ENCODE measurements at regions not wholly inside any gene's neighbourhood (a gene's known extent, or its start where the extent isn't known, plus 50 kb on each side); places are given as distances from the start of the nearest gene placed in this dataset.

GRCh38 chr16:8098947-8099512 is 491.3 kb downstream of the TMEM114 start:
- TF ChIP-seq, protein P1, sequence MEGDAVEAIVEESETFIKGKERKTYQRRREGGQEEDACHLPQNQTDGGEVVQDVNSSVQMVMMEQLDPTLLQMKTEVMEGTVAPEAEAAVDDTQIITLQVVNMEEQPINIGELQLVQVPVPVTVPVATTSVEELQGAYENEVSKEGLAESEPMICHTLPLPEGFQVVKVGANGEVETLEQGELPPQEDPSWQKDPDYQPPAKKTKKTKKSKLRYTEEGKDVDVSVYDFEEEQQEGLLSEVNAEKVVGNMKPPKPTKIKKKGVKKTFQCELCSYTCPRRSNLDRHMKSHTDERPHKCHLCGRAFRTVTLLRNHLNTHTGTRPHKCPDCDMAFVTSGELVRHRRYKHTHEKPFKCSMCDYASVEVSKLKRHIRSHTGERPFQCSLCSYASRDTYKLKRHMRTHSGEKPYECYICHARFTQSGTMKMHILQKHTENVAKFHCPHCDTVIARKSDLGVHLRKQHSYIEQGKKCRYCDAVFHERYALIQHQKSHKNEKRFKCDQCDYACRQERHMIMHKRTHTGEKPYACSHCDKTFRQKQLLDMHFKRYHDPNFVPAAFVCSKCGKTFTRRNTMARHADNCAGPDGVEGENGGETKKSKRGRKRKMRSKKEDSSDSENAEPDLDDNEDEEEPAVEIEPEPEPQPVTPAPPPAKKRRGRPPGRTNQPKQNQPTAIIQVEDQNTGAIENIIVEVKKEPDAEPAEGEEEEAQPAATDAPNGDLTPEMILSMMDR (IDR thresholded peaks at IDR 0.05; ENCODE audit: extremely low read depth, insufficient read depth, missing control alignments): no peak
- DNase-seq (ENCODE audit: low spot score): no peak
- in situ Hi-C loops (cut with MboI; ENCODE audit: low pct_unique_long_range_greater_than_20kb, low sequenced_read_pairs, unreplicated experiment): no loop called here

DNA sequence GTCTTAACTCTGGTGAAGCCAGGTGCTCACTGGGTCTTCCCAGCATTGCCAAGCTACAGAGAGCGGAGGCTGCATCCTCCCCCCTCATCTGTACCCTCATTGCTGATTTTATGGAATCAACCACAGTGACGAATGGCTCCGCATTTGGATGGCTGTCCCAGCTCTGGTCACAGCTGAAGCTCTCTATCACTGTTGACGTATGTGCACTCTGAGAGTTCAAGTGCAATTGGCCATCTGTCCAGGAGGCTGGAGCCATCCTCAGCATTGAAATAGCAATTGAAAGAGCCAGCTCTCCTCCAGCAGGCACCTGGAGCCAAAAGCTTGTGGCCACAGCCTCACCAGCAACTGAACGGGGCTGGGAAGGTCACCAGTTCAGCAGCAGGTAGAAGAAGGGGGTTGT is 494.1 kb downstream of the TMEM114 start:
- TF ChIP-seq, protein P1 (IDR thresholded peaks at IDR 0.05; ENCODE audit: extremely low read depth, insufficient read depth, missing control alignments): no peak
- in situ Hi-C loops (cut with MboI; ENCODE audit: low pct_unique_long_range_greater_than_20kb, low sequenced_read_pairs, unreplicated experiment): no loop called here
- DNase-seq (ENCODE audit: low spot score): no peak

DNA sequence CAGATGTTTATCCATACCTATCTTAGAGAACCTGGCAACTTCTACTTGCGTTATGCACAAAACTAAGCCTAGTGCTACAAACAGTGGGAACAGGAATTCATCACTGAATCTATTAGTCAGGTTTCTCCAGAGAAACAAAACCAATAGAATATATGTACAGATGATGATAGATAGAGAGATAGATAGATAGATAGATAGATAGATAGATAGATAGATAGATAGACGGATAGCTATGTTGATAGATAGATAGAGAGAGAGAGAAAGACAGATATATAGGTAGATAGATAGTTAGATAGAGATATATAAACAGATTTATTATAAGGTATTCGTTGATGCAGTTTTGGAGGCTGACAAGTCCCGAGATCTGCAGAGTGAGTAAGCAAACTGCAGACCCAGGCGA is 495.6 kb downstream of the TMEM114 start:
- in situ Hi-C loops (cut with MboI; ENCODE audit: low pct_unique_long_range_greater_than_20kb, low sequenced_read_pairs, unreplicated experiment): no loop called here
- no peak for DNase-seq (ENCODE audit: low spot score)
- TF ChIP-seq, protein P1 (IDR thresholded peaks at IDR 0.05; ENCODE audit: extremely low read depth, insufficient read depth, missing control alignments): no peak

DNA sequence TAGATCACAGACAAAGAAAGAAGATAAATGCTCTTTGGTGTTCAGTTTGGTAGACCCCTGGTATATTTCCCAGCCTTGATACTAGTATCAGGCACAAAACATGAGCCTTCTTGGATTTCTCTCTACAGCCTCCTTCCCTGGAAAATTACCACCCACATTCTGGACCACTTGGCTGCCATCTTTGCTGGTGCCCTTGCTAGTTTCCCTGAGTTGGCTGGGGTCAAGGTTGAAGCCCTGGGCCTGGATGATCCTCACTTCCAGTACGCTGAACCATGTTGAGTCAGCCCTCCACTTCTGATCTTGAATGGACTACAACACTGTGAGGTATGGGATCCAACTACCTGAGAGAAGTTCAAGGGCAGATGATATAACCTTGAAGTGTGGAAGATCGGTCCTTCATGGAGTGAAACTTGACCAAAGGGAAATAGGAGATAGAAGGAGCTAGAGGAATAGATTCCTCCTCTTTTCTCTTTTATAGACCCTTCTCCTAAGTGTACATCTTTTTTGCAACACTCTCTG is 501.4 kb downstream of the TMEM114 start:
- no peak for DNase-seq (ENCODE audit: low spot score)
- in situ Hi-C loops (cut with MboI; ENCODE audit: low pct_unique_long_range_greater_than_20kb, low sequenced_read_pairs, unreplicated experiment): no loop called here
- TF ChIP-seq, protein P1 (IDR thresholded peaks at IDR 0.05; ENCODE audit: extremely low read depth, insufficient read depth, missing control alignments): no peak

- in situ Hi-C loops (cut with MboI; ENCODE audit: low pct_unique_long_range_greater_than_20kb, low sequenced_read_pairs, unreplicated experiment): no loop called here
- DNase-seq (ENCODE audit: low spot score): no peak
- TF ChIP-seq, protein P1 (IDR thresholded peaks at IDR 0.05; ENCODE audit: extremely low read depth, insufficient read depth, missing control alignments): no peak
Observed at GRCh38 chr16:8087597-8088289, 502.6 kb downstream of the TMEM114 start.

GRCh38 chr16:8087146-8087545 is 503.2 kb downstream of the TMEM114 start:
- in situ Hi-C loops (cut with MboI; ENCODE audit: low pct_unique_long_range_greater_than_20kb, low sequenced_read_pairs, unreplicated experiment): no loop called here
- no peak for DNase-seq (ENCODE audit: low spot score)
- TF ChIP-seq, protein P1 (IDR thresholded peaks at IDR 0.05; ENCODE audit: extremely low read depth, insufficient read depth, missing control alignments): no peak

Measured in GM13977 (cell line).